ENCODE measurements at regions not wholly inside any gene's neighbourhood (a gene's known extent, or its start where the extent isn't known, plus 50 kb on each side); places are given as distances from the start of the nearest gene placed in this dataset.

DNA sequence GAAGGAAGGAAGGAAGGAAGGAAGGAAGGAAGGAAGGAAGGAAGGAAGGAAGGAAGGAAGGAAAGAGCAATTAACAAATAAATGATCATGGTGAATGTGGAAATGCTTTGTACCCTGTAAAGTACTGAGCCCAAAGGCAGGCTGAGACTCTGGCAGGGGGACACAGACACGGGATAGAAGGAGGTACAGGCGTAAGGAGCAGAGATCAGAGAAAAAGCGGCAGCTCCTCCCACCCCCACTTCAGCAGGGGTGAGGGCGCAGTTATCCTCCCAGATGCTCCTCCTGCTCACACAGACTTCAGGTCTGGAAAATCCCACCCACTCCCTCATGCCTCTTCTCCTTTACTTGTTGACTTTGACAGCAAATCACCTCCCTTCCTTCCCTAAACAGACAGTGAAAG lies 464.5 kb downstream of the MATN1 start:
- FAIRE-seq: no peak
- H3K36me3 ChIP-seq (ENCODE audit: control insufficient read depth in 2 of 2, insufficient read depth in 2 of 2, low read length in 1 of 2): no peaks in the 10 kb centered on the region
- no peak overlapping the region for H3K4me2 ChIP-seq (ENCODE audit: control insufficient read depth, insufficient read depth)
- TF ChIP-seq NR2F1 (conservative IDR thresholded peaks at IDR 0.05): no peak
- no peak for TF ChIP-seq IRF4 (IDR thresholded peaks at IDR 0.05; ENCODE audit: low read depth, low read length)
- TF ChIP-seq, protein P1, sequence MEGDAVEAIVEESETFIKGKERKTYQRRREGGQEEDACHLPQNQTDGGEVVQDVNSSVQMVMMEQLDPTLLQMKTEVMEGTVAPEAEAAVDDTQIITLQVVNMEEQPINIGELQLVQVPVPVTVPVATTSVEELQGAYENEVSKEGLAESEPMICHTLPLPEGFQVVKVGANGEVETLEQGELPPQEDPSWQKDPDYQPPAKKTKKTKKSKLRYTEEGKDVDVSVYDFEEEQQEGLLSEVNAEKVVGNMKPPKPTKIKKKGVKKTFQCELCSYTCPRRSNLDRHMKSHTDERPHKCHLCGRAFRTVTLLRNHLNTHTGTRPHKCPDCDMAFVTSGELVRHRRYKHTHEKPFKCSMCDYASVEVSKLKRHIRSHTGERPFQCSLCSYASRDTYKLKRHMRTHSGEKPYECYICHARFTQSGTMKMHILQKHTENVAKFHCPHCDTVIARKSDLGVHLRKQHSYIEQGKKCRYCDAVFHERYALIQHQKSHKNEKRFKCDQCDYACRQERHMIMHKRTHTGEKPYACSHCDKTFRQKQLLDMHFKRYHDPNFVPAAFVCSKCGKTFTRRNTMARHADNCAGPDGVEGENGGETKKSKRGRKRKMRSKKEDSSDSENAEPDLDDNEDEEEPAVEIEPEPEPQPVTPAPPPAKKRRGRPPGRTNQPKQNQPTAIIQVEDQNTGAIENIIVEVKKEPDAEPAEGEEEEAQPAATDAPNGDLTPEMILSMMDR (IDR thresholded peaks at IDR 0.05 in 2 of 3, conservative IDR thresholded peaks at IDR 0.05 in 1 of 3; ENCODE audit: control insufficient read depth in 2 of 3, extremely low read depth in 1 of 3, insufficient read depth in 1 of 3, low read depth in 3 of 3, low read length in 3 of 3): no peak
- no peak for TF ChIP-seq RAD21 (IDR thresholded peaks at IDR 0.05; ENCODE audit: insufficient read depth, low read depth, low read length)
- TF ChIP-seq, protein P2, sequence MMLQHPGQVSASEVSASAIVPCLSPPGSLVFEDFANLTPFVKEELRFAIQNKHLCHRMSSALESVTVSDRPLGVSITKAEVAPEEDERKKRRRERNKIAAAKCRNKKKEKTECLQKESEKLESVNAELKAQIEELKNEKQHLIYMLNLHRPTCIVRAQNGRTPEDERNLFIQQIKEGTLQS (IDR thresholded peaks at IDR 0.05; ENCODE audit: borderline replicate concordance, extremely low read depth, low read depth, low read length): no peak
- no peak for TF ChIP-seq DPF2 (IDR thresholded peaks at IDR 0.05)
- TF ChIP-seq, protein P3, sequence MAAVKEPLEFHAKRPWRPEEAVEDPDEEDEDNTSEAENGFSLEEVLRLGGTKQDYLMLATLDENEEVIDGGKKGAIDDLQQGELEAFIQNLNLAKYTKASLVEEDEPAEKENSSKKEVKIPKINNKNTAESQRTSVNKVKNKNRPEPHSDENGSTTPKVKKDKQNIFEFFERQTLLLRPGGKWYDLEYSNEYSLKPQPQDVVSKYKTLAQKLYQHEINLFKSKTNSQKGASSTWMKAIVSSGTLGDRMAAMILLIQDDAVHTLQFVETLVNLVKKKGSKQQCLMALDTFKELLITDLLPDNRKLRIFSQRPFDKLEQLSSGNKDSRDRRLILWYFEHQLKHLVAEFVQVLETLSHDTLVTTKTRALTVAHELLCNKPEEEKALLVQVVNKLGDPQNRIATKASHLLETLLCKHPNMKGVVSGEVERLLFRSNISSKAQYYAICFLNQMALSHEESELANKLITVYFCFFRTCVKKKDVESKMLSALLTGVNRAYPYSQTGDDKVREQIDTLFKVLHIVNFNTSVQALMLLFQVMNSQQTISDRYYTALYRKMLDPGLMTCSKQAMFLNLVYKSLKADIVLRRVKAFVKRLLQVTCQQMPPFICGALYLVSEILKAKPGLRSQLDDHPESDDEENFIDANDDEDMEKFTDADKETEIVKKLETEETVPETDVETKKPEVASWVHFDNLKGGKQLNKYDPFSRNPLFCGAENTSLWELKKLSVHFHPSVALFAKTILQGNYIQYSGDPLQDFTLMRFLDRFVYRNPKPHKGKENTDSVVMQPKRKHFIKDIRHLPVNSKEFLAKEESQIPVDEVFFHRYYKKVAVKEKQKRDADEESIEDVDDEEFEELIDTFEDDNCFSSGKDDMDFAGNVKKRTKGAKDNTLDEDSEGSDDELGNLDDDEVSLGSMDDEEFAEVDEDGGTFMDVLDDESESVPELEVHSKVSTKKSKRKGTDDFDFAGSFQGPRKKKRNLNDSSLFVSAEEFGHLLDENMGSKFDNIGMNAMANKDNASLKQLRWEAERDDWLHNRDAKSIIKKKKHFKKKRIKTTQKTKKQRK (IDR thresholded peaks at IDR 0.05; ENCODE audit: low read depth, low read length): no peak
- no peak for TF ChIP-seq PAX5 (IDR thresholded peaks at IDR 0.05; ENCODE audit: borderline replicate concordance, low read depth, low read length)
- no peak for TF ChIP-seq WRNIP1 (IDR thresholded peaks at IDR 0.05; ENCODE audit: borderline replicate concordance, low read depth, low read length)
- no peak for TF ChIP-seq TARDBP (IDR thresholded peaks at IDR 0.05; ENCODE audit: borderline replicate concordance)
- no peak for TF ChIP-seq CREM (IDR thresholded peaks at IDR 0.05; ENCODE audit: low read depth)
- no peak for TF ChIP-seq IKZF2 (IDR thresholded peaks at IDR 0.05)
- TF ChIP-seq IKZF1 (conservative IDR thresholded peaks at IDR 0.05): no peak
- no peak for TF ChIP-seq EED (IDR thresholded peaks at IDR 0.05; ENCODE audit: low read depth)
- no peak for TF ChIP-seq EP300 (IDR thresholded peaks at IDR 0.05; ENCODE audit: borderline replicate concordance in 1 of 2, control insufficient read depth in 1 of 2, low read depth in 2 of 2, low read length in 2 of 2)
- no peak for TF ChIP-seq CHD2 (IDR thresholded peaks at IDR 0.05; ENCODE audit: borderline replicate concordance, low read depth, low read length)
- no peak for TF ChIP-seq RELA (IDR thresholded peaks at IDR 0.05; ENCODE audit: borderline replicate concordance, partially characterized antibody)
- TF ChIP-seq MEF2B (IDR thresholded peaks at IDR 0.05; ENCODE audit: partially characterized antibody, poor library complexity, severe bottlenecking): no peak
- no peak for TF ChIP-seq RUNX3 (IDR thresholded peaks at IDR 0.05; ENCODE audit: low read length)
- no peak for TF ChIP-seq CBX3 (IDR thresholded peaks at IDR 0.05; ENCODE audit: borderline replicate concordance, low read depth)
- in situ Hi-C loops (cut with MboI) (no loop called here), intact Hi-C loops (cut with micrococcal nuclease; ENCODE audit: unreplicated experiment) (no loop called here)
- H3K27me3 ChIP-seq (replicated peaks in 1 of 2; ENCODE audit: control insufficient read depth in 2 of 2, insufficient read depth in 2 of 2, low read length in 1 of 2): peaks cover 0 to 1% of the 10 kb centered on the region in 2 experiments; a peak in 2 of 4 replicates
- no peaks in the 10 kb centered on the region for H3K79me2 ChIP-seq (ENCODE audit: control insufficient read depth, insufficient read depth, low read length)
- H3K9ac ChIP-seq (ENCODE audit: control insufficient read depth, insufficient read depth, low read length): no peak overlapping the region
- ATAC-seq: no peak
- RAD21 ChIA-PET (ENCODE audit: unreplicated experiment): no interaction called here
- no peaks in the 10 kb centered on the region for H4K20me1 ChIP-seq (ENCODE audit: control insufficient read depth, insufficient read depth)
- H3K27ac ChIP-seq (ENCODE audit: control insufficient read depth, insufficient read depth): no peak overlapping the region
- POLR2A ChIA-PET: no interaction called here
- 40% methylated on average over 4 of the region's 4 CpGs for WGBS (ENCODE audit: insufficient coverage, insufficient replicate concordance, low lambda C conversion rate, missing lambda C conversion rate)
- no peak for DNase-seq (ENCODE audit: low read depth, low spot score)
- CTCF ChIA-PET: no interaction called here
- no peak overlapping the region for H2AFZ ChIP-seq (ENCODE audit: control insufficient read depth, low read depth, low read length)
- no peaks in the 10 kb centered on the region for H3K9me3 ChIP-seq (replicated peaks; ENCODE audit: control insufficient read depth, insufficient read depth, low read length)
- no TSS peak for BruUV-seq (replicated peaks)
- H3K4me3 ChIP-seq: no peak overlapping the region
- SMC1A ChIA-PET (ENCODE audit: uncharacterized antibody, unreplicated experiment): no interaction called here
- no peaks in the 10 kb centered on the region for H3K4me1 ChIP-seq (ENCODE audit: control insufficient read depth, insufficient read depth, low read length)
